ENCODE measurements at regions not wholly inside any gene's neighbourhood (a gene's known extent, or its start where the extent isn't known, plus 50 kb on each side); places are given as distances from the start of the nearest gene placed in this dataset.

GRCh38 chr17:33871720-33872540, 383.2 kb upstream of the CCL2 start:
- Mint-ChIP-seq H3K4me3 (no peak overlapping the region), H3K27ac (no peak overlapping the region), H3K9me3 (ENCODE audit: insufficient read depth) (no peaks in the 10 kb centered on the region), H3K4me1 (no peaks in the 10 kb centered on the region), H3K27me3 (peaks cover 11% of the 10 kb centered on the region)
- 75% methylated on average over 8 of the region's 9 CpGs for WGBS (ENCODE audit: insufficient coverage)
- H3K4me2 ChIP-seq (replicated peaks; ENCODE audit: low read depth, low read length, poor library complexity, severe bottlenecking) = no peak overlapping the region
- no peak for DNase-seq
- H3K79me2 ChIP-seq (ENCODE audit: control insufficient read depth, insufficient read depth, low read length) = no peaks in the 10 kb centered on the region
- H3K4me3 ChIP-seq (ENCODE audit: control extremely low read depth in 1 of 5, extremely low read depth in 1 of 5, insufficient read depth in 1 of 5, low read depth in 2 of 5, low read length in 4 of 5) = no peak overlapping the region
- CTCF ChIA-PET = interaction anchor here (0.6 kb wide), 1 partner anchor 148 kb away, joined by 3 read pairs; no protein-coding TSS in a partner anchor
- no peak overlapping the region for H3K9ac ChIP-seq (ENCODE audit: low read length)
- H3K36me3 ChIP-seq (replicated peaks in 1 of 2; ENCODE audit: control extremely low read depth in 1 of 2, control insufficient read depth in 1 of 2, extremely low read depth in 1 of 2, insufficient read depth in 2 of 2, low read length in 1 of 2) = no peaks in the 10 kb centered on the region
- no peak for TF ChIP-seq CTCF (IDR thresholded peaks at IDR 0.05)
- intact Hi-C loops (cut with micrococcal nuclease) = no loop called here
- no peak overlapping the region for H3K27ac ChIP-seq (ENCODE audit: low read length in 2 of 2)
- H3K4me1 ChIP-seq (ENCODE audit: control insufficient read depth in 2 of 2, insufficient read depth in 2 of 2, low read length in 2 of 2) = no peaks in the 10 kb centered on the region
- no peak for ATAC-seq (ENCODE audit: low read depth)
- peaks cover 0 to 6% (median 0%) of the 10 kb centered on the region in 3 donors for H3K9me3 ChIP-seq (ENCODE audit: control extremely low read depth in 1 of 3, control insufficient read depth in 2 of 3, insufficient read depth in 1 of 3, low read length in 2 of 3)
- no peak overlapping the region for H2AFZ ChIP-seq (ENCODE audit: insufficient read depth, low read depth, low read length, poor library complexity, severe bottlenecking)
- POLR2A ChIA-PET = no interaction called here
- H3K27me3 ChIP-seq (replicated peaks in 1 of 4; ENCODE audit: control extremely low read depth in 1 of 4, control insufficient read depth in 3 of 4, insufficient read depth in 4 of 4, low read length in 3 of 4) = peaks cover 0 to 12% (median 0%) of the 10 kb centered on the region in 4 experiments
- no peaks in the 10 kb centered on the region for H4K20me1 ChIP-seq (ENCODE audit: control insufficient read depth, insufficient read depth, low read length, poor library complexity, severe bottlenecking)

GRCh38 chr17:33873201-33873617, 381.9 kb upstream of the CCL2 start:
- peaks cover 0 to 6% (median 0%) of the 10 kb centered on the region in 3 donors for H3K9me3 ChIP-seq (ENCODE audit: control extremely low read depth in 1 of 3, control insufficient read depth in 2 of 3, insufficient read depth in 1 of 3, low read length in 2 of 3)
- no peak overlapping the region for H2AFZ ChIP-seq (ENCODE audit: insufficient read depth, low read depth, low read length, poor library complexity, severe bottlenecking)
- Mint-ChIP-seq H3K27me3 (peaks cover 13% of the 10 kb centered on the region), H3K27ac (no peak overlapping the region), H3K4me3 (no peak overlapping the region), H3K9me3 (ENCODE audit: insufficient read depth) (no peaks in the 10 kb centered on the region), H3K4me1 (no peaks in the 10 kb centered on the region)
- ATAC-seq (ENCODE audit: low read depth) (no peak), DNase-seq (no peak)
- H3K79me2 ChIP-seq (ENCODE audit: control insufficient read depth, insufficient read depth, low read length) = no peaks in the 10 kb centered on the region
- WGBS (ENCODE audit: insufficient coverage) = no CpG with 5 or more reads among the region's 2 CpGs
- intact Hi-C loops (cut with micrococcal nuclease) = no loop called here
- POLR2A ChIA-PET = no interaction called here
- no peaks in the 10 kb centered on the region for H4K20me1 ChIP-seq (ENCODE audit: control insufficient read depth, insufficient read depth, low read length, poor library complexity, severe bottlenecking)
- CTCF ChIA-PET = no interaction called here
- TF ChIP-seq CTCF (IDR thresholded peaks at IDR 0.05) (no peak), EZH2 (IDR thresholded peaks at IDR 0.05; ENCODE audit: borderline replicate concordance, insufficient read depth, low read depth, low read length, poor library complexity, severe bottlenecking) (no peak)
- H3K36me3 ChIP-seq (replicated peaks in 1 of 2; ENCODE audit: control extremely low read depth in 1 of 2, control insufficient read depth in 1 of 2, extremely low read depth in 1 of 2, insufficient read depth in 2 of 2, low read length in 1 of 2) = no peaks in the 10 kb centered on the region
- H3K4me3 ChIP-seq (ENCODE audit: control extremely low read depth in 1 of 5, extremely low read depth in 1 of 5, insufficient read depth in 1 of 5, low read depth in 2 of 5, low read length in 4 of 5) = no peak overlapping the region
- no peak overlapping the region for H3K27ac ChIP-seq (ENCODE audit: low read length in 2 of 2)
- H3K27me3 ChIP-seq (replicated peaks in 1 of 4; ENCODE audit: control extremely low read depth in 1 of 4, control insufficient read depth in 3 of 4, insufficient read depth in 4 of 4, low read length in 3 of 4) = peaks cover 0 to 12% (median 0%) of the 10 kb centered on the region in 4 experiments
- H3K4me2 ChIP-seq (replicated peaks; ENCODE audit: low read depth, low read length, poor library complexity, severe bottlenecking) = no peak overlapping the region
- H3K4me1 ChIP-seq (ENCODE audit: control insufficient read depth in 2 of 2, insufficient read depth in 2 of 2, low read length in 2 of 2) = no peaks in the 10 kb centered on the region
- H3K9ac ChIP-seq (ENCODE audit: low read length) = no peak overlapping the region
